GM12878 (cell line): ENCODE measurements at regions not wholly inside any gene's neighbourhood (a gene's known extent, or its start where the extent isn't known, plus 50 kb on each side); places are given as distances from the start of the nearest gene placed in this dataset.

ENCODE experiments used
- ATAC-seq: fragments of 200-7000 bp; cut with Tn5 transposase; 3 replicates; pipeline ENCODE4 v1.9.1; 2020; ENCODE audit warnings: mild to moderate bottlenecking, moderate library complexity
- BruUV-seq: library from RNA; stranded (reverse); fragments of 400-500 nt; replicated peaks from 2 replicates; lab custom pipeline; 2021; lab: Mats Ljungman, UMichigan
- CTCF ChIA-PET: fragments of 300-600 bp; sonication (Branson Sonifier 250); formaldehyde crosslinking; extraction: SDS; loops from one replicate; lab custom pipeline; 2021; ENCODE audit warnings: inconsistent platforms; lab: Yijun Ruan, JAX
- POLR2A ChIA-PET: fragments of 350-600 bp; formaldehyde crosslinking; extraction: SDS; loops from one replicate; lab custom pipeline; 2021; ENCODE audit warnings: inconsistent platforms; lab: Charles Lee
- RAD21 ChIA-PET: fragments of 300-600 bp; sonication (Branson Sonifier 250); formaldehyde crosslinking; loops from one replicate; lab custom pipeline; 2023; ENCODE audit warnings: antibody characterized with exemption; ENCODE audit not compliant: unreplicated experiment; lab: Charles Lee
- SMC1A ChIA-PET: fragments of 300-600 bp; sonication (Branson Sonifier 250); formaldehyde crosslinking; loops from one replicate; lab custom pipeline; 2023; ENCODE audit not compliant: unreplicated experiment, uncharacterized antibody; lab: Charles Lee
- DNase-seq: peaks from one replicate; pipeline ENCODE4 v3.0.0-alpha.2; 2011; ENCODE audit warnings: low read depth, low spot score
- FAIRE-seq: peaks from 3 replicates; lab custom pipeline; 2011; peaks lifted over from hg19 to GRCh38; lab: Jason Lieb, UNC
- H2AFZ ChIP-seq: 2 replicates; pipeline ENCODE4 v1.6.0; 2011; ENCODE audit warnings: low read depth, low read length, control low read depth; ENCODE audit not compliant: control insufficient read depth
- H3K27ac ChIP-seq: 2 replicates; pipeline ENCODE4 v1.5.1; 2011; ENCODE audit warnings: control low read depth; ENCODE audit not compliant: control insufficient read depth, insufficient read depth
- H3K27me3 ChIP-seq, 2 experiments: replicated peaks in 1 of 2; 2 replicates each; pipeline versions ENCODE4 v1.6.0 to v1.6.1; 2011; ENCODE audit warnings: low read length in 1 of 2; ENCODE audit not compliant: control insufficient read depth in 2 of 2, insufficient read depth in 2 of 2
- H3K36me3 ChIP-seq, 2 experiments: 2 replicates each; pipeline ENCODE4 v1.5.1; 2011; ENCODE audit warnings: low read length in 1 of 2; ENCODE audit not compliant: control insufficient read depth in 2 of 2, insufficient read depth in 2 of 2
- H3K4me1 ChIP-seq: 2 replicates; pipeline ENCODE4 v1.6.1; 2011; ENCODE audit warnings: mild to moderate bottlenecking, low read length, moderate library complexity, mixed read lengths; ENCODE audit not compliant: control insufficient read depth, insufficient read depth
- H3K4me2 ChIP-seq: 2 replicates; pipeline ENCODE4 v1.6.0; 2011; ENCODE audit warnings: control low read depth; ENCODE audit not compliant: control insufficient read depth, insufficient read depth
- H3K4me3 ChIP-seq: fragments of 200-600 bp; sonication (generic); 2 replicates; pipeline ENCODE4 v1.5.1; 2016
- H3K79me2 ChIP-seq: 2 replicates; pipeline ENCODE4 v1.6.0; 2011; ENCODE audit warnings: low read length; ENCODE audit not compliant: control insufficient read depth, insufficient read depth
- H3K9ac ChIP-seq: 2 replicates; pipeline ENCODE4 v1.8.0; 2011; ENCODE audit warnings: low read length, control low read depth, mixed read lengths; ENCODE audit not compliant: control insufficient read depth, insufficient read depth
- H3K9me3 ChIP-seq: replicated peaks from 3 replicates; pipeline ENCODE4 v1.5.1; 2011; ENCODE audit warnings: mild to moderate bottlenecking, low read length; ENCODE audit not compliant: control insufficient read depth, insufficient read depth
- H4K20me1 ChIP-seq: 2 replicates; pipeline ENCODE4 v1.6.0; 2011; ENCODE audit not compliant: control insufficient read depth, insufficient read depth
- CBX5 ChIP-seq: sonication (generic); IDR thresholded peaks from 2 replicates; pipeline ENCODE4 v1.6.1; 2016; ENCODE audit warnings: low read depth, moderate library complexity, mild to moderate bottlenecking, inconsistent platforms
- CEBPB ChIP-seq, 2 experiments: fragments of 150-350 bp in 1 of 2; IDR thresholded peaks; 2 replicates each; pipeline ENCODE4 v1.6.1; 2012 to 2014; ENCODE audit warnings: low read depth in 2 of 2, low read length in 2 of 2, borderline replicate concordance in 1 of 2, inconsistent platforms in 1 of 2
- CREB1 ChIP-seq: IDR thresholded peaks from 2 replicates; pipeline ENCODE4 v1.6.1; 2012; ENCODE audit warnings: low read depth, mild to moderate bottlenecking, inconsistent platforms
- GATAD2B ChIP-seq: fragments of 450-650 bp; conservative IDR thresholded peaks from 2 replicates; pipeline ENCODE4 v1.6.1; 2017; ENCODE audit warnings: low read depth, mild to moderate bottlenecking, moderate library complexity
- HDGF ChIP-seq: fragments of 450-650 bp; IDR thresholded peaks from 2 replicates; pipeline ENCODE4 v1.6.1; 2016; ENCODE audit warnings: antibody characterized with exemption
- NFYA ChIP-seq: IDR thresholded peaks from 2 replicates; pipeline ENCODE4 v1.6.1; 2011; ENCODE audit warnings: low read depth, mild to moderate bottlenecking, low read length, improper control_type of control experiment, borderline replicate concordance
- RB1 ChIP-seq: fragments of 450-650 bp; formaldehyde crosslinking; IDR thresholded peaks from 2 replicates; pipeline ENCODE4 v1.6.1; 2017; ENCODE audit warnings: mild to moderate bottlenecking, borderline replicate concordance
- RCOR1 ChIP-seq: conservative IDR thresholded peaks from 2 replicates; pipeline ENCODE4 v1.6.1; 2012; ENCODE audit warnings: low read depth, low read length, improper control_type of control experiment
- SMC3 ChIP-seq: IDR thresholded peaks from 2 replicates; pipeline ENCODE4 v1.6.1; 2011; ENCODE audit warnings: low read length, improper control_type of control experiment, borderline replicate concordance
- SPI1 ChIP-seq: IDR thresholded peaks from 2 replicates; pipeline ENCODE4 v1.6.1; 2011; ENCODE audit warnings: low read depth, mild to moderate bottlenecking, low read length, moderate library complexity, borderline replicate concordance; ENCODE audit not compliant: insufficient read depth
- SREBF1 ChIP-seq: IDR thresholded peaks from 2 replicates; pipeline ENCODE4 v1.6.1; 2012; ENCODE audit warnings: mild to moderate bottlenecking, low read length
- WGBS: methylation state at CpG from one replicate; pipeline ENCODE4 v1.1.6; 2016; ENCODE audit warnings: low lambda C conversion rate; ENCODE audit not compliant: insufficient replicate concordance, insufficient coverage; ENCODE audit errors: missing lambda C conversion rate; 5-methylcytosine and 5-hydroxymethylcytosine counted together
- in situ Hi-C: fragments of 300-500 bp; cut with MboI; formaldehyde crosslinking; loops from 9 replicates; pipeline ENCODE4 v1.14.3; 2018; ENCODE audit warnings: mixed read lengths
- intact Hi-C: fragments of 100-400 bp; cut with micrococcal nuclease; formaldehyde crosslinking; loops from one replicate; pipeline ENCODE4 v1.14.2; 2022; ENCODE audit not compliant: unreplicated experiment
- TF ChIP-seq, protein P1 (sequence below): IDR thresholded peaks from 2 replicates; pipeline ENCODE4 v1.6.1; 2011; ENCODE audit warnings: borderline replicate concordance, low read depth, mild to moderate bottlenecking, moderate library complexity, mixed read lengths, low read length; ENCODE audit not compliant: insufficient read depth; ENCODE audit errors: extremely low read length
- TF ChIP-seq, protein P2 (sequence below): fragments of 450-650 bp; IDR thresholded peaks from 2 replicates; pipeline ENCODE4 v1.6.1; 2016; ENCODE audit warnings: mild to moderate bottlenecking
- TF ChIP-seq, protein P3 (sequence below): fragments of 450-650 bp; IDR thresholded peaks from 2 replicates; pipeline ENCODE4 v1.6.1; 2018; ENCODE audit warnings: borderline replicate concordance, mild to moderate bottlenecking; ENCODE audit not compliant: partially characterized antibody
- TF ChIP-seq, protein P4 (sequence below): fragments of 450-650 bp; IDR thresholded peaks from 2 replicates; pipeline ENCODE4 v1.6.1; 2017; ENCODE audit warnings: mild to moderate bottlenecking

DNA sequence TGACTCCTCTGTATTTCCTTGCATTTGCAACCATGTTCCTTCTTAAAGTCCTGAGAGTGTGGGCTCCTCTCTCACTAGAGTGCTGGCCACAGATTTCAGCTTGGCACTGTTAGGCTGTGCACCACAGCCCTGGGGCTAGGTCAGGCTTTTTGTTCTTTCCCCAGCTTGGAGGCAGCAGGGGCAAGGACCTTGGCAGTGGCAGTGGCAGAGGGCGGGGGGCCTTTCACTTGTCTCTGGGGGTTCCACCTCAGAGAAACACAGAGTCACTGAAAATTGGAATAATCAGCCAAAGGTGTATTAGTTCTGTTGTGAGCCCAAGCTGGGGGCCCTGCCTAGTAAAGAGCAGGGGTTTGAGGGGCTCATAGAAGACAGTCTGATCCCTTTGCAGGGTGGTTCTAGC is 142.8 kb upstream of the CT83 start (continued):
- TF ChIP-seq CBX5 (no peak), SREBF1 (no peak), CEBPB (IDR thresholded peaks at IDR 0.05; ENCODE audit: borderline replicate concordance in 1 of 2, low read depth in 2 of 2, low read length in 2 of 2) (no peak), RB1 (no peak), NFYA (no peak), CREB1 (no peak)
- TF ChIP-seq, protein P1, sequence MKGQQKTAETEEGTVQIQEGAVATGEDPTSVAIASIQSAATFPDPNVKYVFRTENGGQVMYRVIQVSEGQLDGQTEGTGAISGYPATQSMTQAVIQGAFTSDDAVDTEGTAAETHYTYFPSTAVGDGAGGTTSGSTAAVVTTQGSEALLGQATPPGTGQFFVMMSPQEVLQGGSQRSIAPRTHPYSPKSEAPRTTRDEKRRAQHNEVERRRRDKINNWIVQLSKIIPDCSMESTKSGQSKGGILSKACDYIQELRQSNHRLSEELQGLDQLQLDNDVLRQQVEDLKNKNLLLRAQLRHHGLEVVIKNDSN, result no peak
- TF ChIP-seq, protein P2, sequence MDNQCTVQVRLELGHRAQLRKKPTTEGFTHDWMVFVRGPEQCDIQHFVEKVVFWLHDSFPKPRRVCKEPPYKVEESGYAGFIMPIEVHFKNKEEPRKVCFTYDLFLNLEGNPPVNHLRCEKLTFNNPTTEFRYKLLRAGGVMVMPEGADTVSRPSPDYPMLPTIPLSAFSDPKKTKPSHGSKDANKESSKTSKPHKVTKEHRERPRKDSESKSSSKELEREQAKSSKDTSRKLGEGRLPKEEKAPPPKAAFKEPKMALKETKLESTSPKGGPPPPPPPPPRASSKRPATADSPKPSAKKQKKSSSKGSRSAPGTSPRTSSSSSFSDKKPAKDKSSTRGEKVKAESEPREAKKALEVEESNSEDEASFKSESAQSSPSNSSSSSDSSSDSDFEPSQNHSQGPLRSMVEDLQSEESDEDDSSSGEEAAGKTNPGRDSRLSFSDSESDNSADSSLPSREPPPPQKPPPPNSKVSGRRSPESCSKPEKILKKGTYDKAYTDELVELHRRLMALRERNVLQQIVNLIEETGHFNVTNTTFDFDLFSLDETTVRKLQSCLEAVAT, result no peak
- TF ChIP-seq, all 136 proteins: peak for 0

DNA sequence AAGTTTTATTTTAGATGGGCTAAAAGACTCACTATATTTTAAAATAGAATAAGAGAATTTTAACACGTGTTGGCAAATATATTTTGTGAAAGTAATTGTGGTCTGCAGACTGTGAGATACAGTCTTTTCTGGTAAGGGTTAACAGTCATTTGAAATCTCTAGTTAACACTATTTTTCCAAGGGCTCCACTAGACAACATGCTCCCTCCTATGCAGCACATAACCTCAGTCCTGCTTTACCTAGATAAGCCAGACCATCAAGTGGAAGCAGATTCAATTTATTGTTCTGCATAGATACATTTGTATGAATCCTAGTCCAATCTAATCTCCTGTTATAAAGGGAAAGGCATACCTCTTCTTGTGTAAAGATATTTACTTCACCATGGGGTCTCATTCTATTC is 133.2 kb upstream of the CT83 start:
- POLR2A ChIA-PET, result no interaction called here
- H3K36me3 ChIP-seq, result no peaks in the 10 kb centered on the region
- no peak overlapping the region for H3K27ac ChIP-seq
- no peak for FAIRE-seq
- no peaks in the 10 kb centered on the region for H3K9me3 ChIP-seq
- H3K4me3 ChIP-seq, result no peak overlapping the region
- CTCF ChIA-PET, result no interaction called here
- DNase-seq, result no peak
- in situ Hi-C loops, result no loop called here
- BruUV-seq, result no TSS peak
- no peaks in the 10 kb centered on the region for H3K4me1 ChIP-seq
- H3K27me3 ChIP-seq, result no peaks in the 10 kb centered on the region
- intact Hi-C loops, result no loop called here
- SMC1A ChIA-PET, result no interaction called here
- RAD21 ChIA-PET, result no interaction called here
- H2AFZ ChIP-seq, result no peak overlapping the region
- H4K20me1 ChIP-seq, result no peaks in the 10 kb centered on the region
- H3K79me2 ChIP-seq, result no peaks in the 10 kb centered on the region
- no peak overlapping the region for H3K4me2 ChIP-seq
- WGBS, result 0% methylated on average over 1 of the region's 1 CpG
- H3K9ac ChIP-seq, result no peak overlapping the region
- no peak for ATAC-seq
- TF ChIP-seq, protein P3, sequence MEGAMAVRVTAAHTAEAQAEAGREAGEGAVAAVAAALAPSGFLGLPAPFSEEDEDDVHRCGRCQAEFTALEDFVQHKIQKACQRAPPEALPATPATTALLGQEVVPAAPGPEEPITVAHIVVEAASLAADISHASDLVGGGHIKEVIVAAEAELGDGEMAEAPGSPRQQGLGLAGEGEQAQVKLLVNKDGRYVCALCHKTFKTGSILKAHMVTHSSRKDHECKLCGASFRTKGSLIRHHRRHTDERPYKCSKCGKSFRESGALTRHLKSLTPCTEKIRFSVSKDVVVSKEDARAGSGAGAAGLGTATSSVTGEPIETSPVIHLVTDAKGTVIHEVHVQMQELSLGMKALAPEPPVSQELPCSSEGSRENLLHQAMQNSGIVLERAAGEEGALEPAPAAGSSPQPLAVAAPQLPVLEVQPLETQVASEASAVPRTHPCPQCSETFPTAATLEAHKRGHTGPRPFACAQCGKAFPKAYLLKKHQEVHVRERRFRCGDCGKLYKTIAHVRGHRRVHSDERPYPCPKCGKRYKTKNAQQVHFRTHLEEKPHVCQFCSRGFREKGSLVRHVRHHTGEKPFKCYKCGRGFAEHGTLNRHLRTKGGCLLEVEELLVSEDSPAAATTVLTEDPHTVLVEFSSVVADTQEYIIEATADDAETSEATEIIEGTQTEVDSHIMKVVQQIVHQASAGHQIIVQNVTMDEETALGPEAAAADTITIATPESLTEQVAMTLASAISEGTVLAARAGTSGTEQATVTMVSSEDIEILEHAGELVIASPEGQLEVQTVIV, result no peak
- TF ChIP-seq GATAD2B (no peak), HDGF (no peak), RCOR1 (no peak), SMC3 (no peak), SPI1 (no peak)
- TF ChIP-seq, protein P4, sequence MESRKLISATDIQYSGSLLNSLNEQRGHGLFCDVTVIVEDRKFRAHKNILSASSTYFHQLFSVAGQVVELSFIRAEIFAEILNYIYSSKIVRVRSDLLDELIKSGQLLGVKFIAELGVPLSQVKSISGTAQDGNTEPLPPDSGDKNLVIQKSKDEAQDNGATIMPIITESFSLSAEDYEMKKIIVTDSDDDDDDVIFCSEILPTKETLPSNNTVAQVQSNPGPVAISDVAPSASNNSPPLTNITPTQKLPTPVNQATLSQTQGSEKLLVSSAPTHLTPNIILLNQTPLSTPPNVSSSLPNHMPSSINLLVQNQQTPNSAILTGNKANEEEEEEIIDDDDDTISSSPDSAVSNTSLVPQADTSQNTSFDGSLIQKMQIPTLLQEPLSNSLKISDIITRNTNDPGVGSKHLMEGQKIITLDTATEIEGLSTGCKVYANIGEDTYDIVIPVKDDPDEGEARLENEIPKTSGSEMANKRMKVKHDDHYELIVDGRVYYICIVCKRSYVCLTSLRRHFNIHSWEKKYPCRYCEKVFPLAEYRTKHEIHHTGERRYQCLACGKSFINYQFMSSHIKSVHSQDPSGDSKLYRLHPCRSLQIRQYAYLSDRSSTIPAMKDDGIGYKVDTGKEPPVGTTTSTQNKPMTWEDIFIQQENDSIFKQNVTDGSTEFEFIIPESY, result no peak
